Cardiac fibroblast (primary cell): ENCODE measurements at regions not wholly inside any gene's neighbourhood (a gene's known extent, or its start where the extent isn't known, plus 50 kb on each side); places are given as distances from the start of the nearest gene placed in this dataset.

Source experiments
- DNase-seq, 2 donors: peaks; one replicate each; pipeline versions ENCODE4 v3.0.0 to v3.0.0-alpha.2; 2010; ENCODE audit warnings: low read depth in 2 of 2
- H3K4me3 ChIP-seq, 2 donors: replicated peaks in 1 of 2; 1 replicate in 1 of 2; 2 replicates in 1 of 2; pipeline ENCODE4 v1.5.1; 2011; ENCODE audit warnings: low read depth in 2 of 2, low read length in 2 of 2, mild to moderate bottlenecking in 2 of 2, moderate library complexity in 1 of 2
- CTCF ChIP-seq: IDR thresholded peaks from one replicate; pipeline ENCODE4 v1.5.1; 2011; ENCODE audit warnings: low read depth, mild to moderate bottlenecking, low read length, inconsistent platforms

- no peak for DNase-seq
- H3K4me3 ChIP-seq: no peak overlapping the region
- TF ChIP-seq CTCF: no peak
These were observed 239.4 kb upstream of the SOX14 start for GRCh38 chr3:137524751-137525150.

- no peak for TF ChIP-seq CTCF
- DNase-seq: no peak
- H3K4me3 ChIP-seq: no peak overlapping the region
These were observed 238.6 kb upstream of the SOX14 start for GRCh38 chr3:137525471-137525870.

GRCh38 chr3:137542049-137542448, 222.1 kb upstream of the SOX14 start:
- TF ChIP-seq CTCF: no peak
- H3K4me3 ChIP-seq: no peak overlapping the region
- no peak for DNase-seq

GRCh38 chr3:137554242-137554641, 209.9 kb upstream of the SOX14 start:
- DNase-seq: no peak
- no peak overlapping the region for H3K4me3 ChIP-seq
- TF ChIP-seq CTCF: no peak

- no peak for DNase-seq
- TF ChIP-seq CTCF: no peak
- H3K4me3 ChIP-seq: no peak overlapping the region
These were observed 195.2 kb upstream of the SOX14 start for GRCh38 chr3:137568880-137569279.

GRCh38 chr3:137572931-137573330, 191.2 kb upstream of the SOX14 start:
- no peak for DNase-seq
- no peak overlapping the region for H3K4me3 ChIP-seq
- no peak for TF ChIP-seq CTCF

GRCh38 chr3:137582484-137582883, 181.6 kb upstream of the SOX14 start:
- no peak for DNase-seq
- no peak for TF ChIP-seq CTCF
- H3K4me3 ChIP-seq: no peak overlapping the region
